Parathyroid adenoma (tissue), 2 donors: ENCODE measurements at regions not wholly inside any gene's neighbourhood (a gene's known extent, or its start where the extent isn't known, plus 50 kb on each side); places are given as distances from the start of the nearest gene placed in this dataset.

Experiments used
- H2AFZ ChIP-seq: fragments of 300-600 bp; sonication (generic); one replicate; pipeline ENCODE4 v1.7.0; 2017; ENCODE audit warnings: antibody characterized with exemption, mild to moderate bottlenecking
- H3K27ac ChIP-seq: fragments of 300-600 bp; sonication (generic); one replicate; pipeline ENCODE4 v1.7.0; 2017
- H3K27me3 ChIP-seq: fragments of 300-600 bp; sonication (generic); one replicate; pipeline ENCODE4 v1.7.0; 2017; ENCODE audit warnings: low read length; ENCODE audit not compliant: control insufficient read depth, insufficient read depth
- H3K36me3 ChIP-seq: fragments of 300-600 bp; sonication (generic); one replicate; pipeline ENCODE4 v1.7.0; 2017; ENCODE audit warnings: low read length; ENCODE audit not compliant: control insufficient read depth, insufficient read depth
- H3K4me1 ChIP-seq: fragments of 300-600 bp; sonication (generic); one replicate; pipeline ENCODE4 v1.7.0; 2017; ENCODE audit warnings: control low read depth
- H3K4me2 ChIP-seq: fragments of 300-600 bp; sonication (generic); one replicate; pipeline ENCODE4 v1.7.0; 2017; ENCODE audit warnings: low read length
- H3K4me3 ChIP-seq: fragments of 300-600 bp; sonication (generic); one replicate; pipeline ENCODE4 v1.7.0; 2017; ENCODE audit warnings: low read depth, low read length
- H3K79me2 ChIP-seq: fragments of 300-600 bp; sonication (generic); one replicate; pipeline ENCODE4 v1.7.0; 2017; ENCODE audit warnings: control low read depth
- H3K9ac ChIP-seq: fragments of 300-600 bp; sonication (generic); one replicate; pipeline ENCODE4 v1.7.0; 2017; ENCODE audit warnings: mild to moderate bottlenecking
- H3K9me3 ChIP-seq: fragments of 300-600 bp; sonication (generic); one replicate; pipeline ENCODE4 v1.7.0; 2017; ENCODE audit warnings: low read length; ENCODE audit not compliant: control insufficient read depth
- TF ChIP-seq, protein P1 (sequence below): fragments of 300-600 bp; sonication (generic); IDR thresholded peaks from one replicate; pipeline ENCODE4 v1.7.0; 2017; ENCODE audit warnings: antibody characterized with exemption, mild to moderate bottlenecking
- donor health status: primary hyperparathyroidism.

DNA sequence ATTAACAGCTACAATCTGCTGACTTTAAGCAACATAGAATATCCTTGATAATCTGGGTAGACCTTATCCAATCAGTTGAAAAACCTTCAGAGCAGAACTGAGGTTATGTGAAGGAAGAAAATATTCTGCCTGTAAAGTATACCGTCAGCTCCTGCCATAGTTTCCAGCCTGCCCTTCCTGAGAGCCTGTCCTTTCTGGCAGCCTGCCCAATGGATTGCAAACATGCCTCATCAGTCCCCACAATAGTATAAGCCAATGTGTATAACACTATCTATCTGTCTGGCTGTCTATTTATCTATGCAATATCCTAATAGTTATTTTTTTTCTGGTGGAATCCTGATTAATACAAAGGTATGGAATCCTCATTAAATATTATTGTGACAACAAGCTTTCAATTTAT is 489.2 kb upstream of the KCND2 start:
- H3K4me3 ChIP-seq: no peak overlapping the region
- H3K9ac ChIP-seq: no peak overlapping the region
- H3K4me1 ChIP-seq: no peaks in the 10 kb centered on the region
- TF ChIP-seq, protein P1, sequence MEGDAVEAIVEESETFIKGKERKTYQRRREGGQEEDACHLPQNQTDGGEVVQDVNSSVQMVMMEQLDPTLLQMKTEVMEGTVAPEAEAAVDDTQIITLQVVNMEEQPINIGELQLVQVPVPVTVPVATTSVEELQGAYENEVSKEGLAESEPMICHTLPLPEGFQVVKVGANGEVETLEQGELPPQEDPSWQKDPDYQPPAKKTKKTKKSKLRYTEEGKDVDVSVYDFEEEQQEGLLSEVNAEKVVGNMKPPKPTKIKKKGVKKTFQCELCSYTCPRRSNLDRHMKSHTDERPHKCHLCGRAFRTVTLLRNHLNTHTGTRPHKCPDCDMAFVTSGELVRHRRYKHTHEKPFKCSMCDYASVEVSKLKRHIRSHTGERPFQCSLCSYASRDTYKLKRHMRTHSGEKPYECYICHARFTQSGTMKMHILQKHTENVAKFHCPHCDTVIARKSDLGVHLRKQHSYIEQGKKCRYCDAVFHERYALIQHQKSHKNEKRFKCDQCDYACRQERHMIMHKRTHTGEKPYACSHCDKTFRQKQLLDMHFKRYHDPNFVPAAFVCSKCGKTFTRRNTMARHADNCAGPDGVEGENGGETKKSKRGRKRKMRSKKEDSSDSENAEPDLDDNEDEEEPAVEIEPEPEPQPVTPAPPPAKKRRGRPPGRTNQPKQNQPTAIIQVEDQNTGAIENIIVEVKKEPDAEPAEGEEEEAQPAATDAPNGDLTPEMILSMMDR: no peak
- H3K79me2 ChIP-seq: no peaks in the 10 kb centered on the region
- no peaks in the 10 kb centered on the region for H3K36me3 ChIP-seq
- H3K9me3 ChIP-seq: no peaks in the 10 kb centered on the region
- H2AFZ ChIP-seq: no peak overlapping the region
- no peak overlapping the region for H3K27ac ChIP-seq
- H3K4me2 ChIP-seq: no peak overlapping the region
- no peaks in the 10 kb centered on the region for H3K27me3 ChIP-seq

DNA sequence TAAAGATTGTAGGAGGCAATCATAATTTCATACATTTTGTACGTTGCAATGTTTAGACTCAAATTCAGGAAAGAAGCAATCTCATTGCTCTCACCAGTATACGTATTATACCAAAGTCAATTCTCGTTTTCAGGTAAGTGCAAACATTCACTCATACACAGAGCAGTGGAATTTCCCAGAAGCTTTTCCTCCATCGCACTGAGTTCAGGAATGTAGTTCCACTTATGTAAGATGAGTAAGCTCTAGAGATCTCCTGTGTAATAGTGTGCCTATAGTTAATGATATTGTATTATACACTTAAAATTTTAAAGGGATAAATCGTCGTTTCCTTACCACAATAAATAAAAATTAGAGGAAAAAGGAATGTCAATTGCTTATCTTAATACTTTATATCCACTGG is 470.8 kb upstream of the KCND2 start:
- Histone ChIP-seq H3K79me2 (no peaks in the 10 kb centered on the region), H3K9ac (no peak overlapping the region), H3K27me3 (no peaks in the 10 kb centered on the region), H2AFZ (no peak overlapping the region), H3K4me1 (no peaks in the 10 kb centered on the region), H3K27ac (no peak overlapping the region), H3K36me3 (no peaks in the 10 kb centered on the region), H3K4me3 (no peak overlapping the region), H3K4me2 (no peak overlapping the region), H3K9me3 (no peaks in the 10 kb centered on the region)
- TF ChIP-seq, protein P1: no peak

DNA sequence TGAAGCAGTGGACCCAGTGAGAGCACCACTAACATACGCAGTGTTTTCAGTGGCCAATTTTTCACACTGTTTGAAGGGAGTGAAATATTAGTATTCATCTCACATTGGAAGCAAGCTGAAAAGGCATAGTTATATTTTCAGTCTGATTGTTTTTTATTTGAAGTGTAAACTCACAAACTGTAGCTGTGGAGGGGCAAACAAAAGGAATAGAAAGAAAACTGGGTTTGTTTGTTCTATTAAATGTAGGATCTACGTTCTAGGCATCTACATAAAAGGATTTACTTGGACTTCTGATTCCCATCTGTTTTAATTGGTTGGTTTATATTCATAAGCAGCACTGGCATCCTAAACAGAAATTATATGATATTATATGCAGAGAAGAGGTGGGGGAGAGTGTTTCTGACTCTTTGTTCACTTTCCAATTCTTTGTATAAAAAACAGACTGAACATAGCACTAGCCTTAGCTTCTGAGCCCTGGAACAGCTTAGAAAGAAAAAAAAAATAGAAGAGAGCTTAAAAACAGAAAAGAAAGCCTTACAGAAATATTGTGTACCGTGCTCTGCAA is 447.8 kb upstream of the KCND2 start:
- H3K4me1 ChIP-seq: no peaks in the 10 kb centered on the region
- no peak overlapping the region for H3K4me3 ChIP-seq
- H3K27me3 ChIP-seq: no peaks in the 10 kb centered on the region
- H3K27ac ChIP-seq: no peak overlapping the region
- no peaks in the 10 kb centered on the region for H3K79me2 ChIP-seq
- H2AFZ ChIP-seq: no peak overlapping the region
- TF ChIP-seq, protein P1: no peak
- no peak overlapping the region for H3K9ac ChIP-seq
- H3K4me2 ChIP-seq: no peak overlapping the region
- H3K36me3 ChIP-seq: no peaks in the 10 kb centered on the region
- no peaks in the 10 kb centered on the region for H3K9me3 ChIP-seq

DNA sequence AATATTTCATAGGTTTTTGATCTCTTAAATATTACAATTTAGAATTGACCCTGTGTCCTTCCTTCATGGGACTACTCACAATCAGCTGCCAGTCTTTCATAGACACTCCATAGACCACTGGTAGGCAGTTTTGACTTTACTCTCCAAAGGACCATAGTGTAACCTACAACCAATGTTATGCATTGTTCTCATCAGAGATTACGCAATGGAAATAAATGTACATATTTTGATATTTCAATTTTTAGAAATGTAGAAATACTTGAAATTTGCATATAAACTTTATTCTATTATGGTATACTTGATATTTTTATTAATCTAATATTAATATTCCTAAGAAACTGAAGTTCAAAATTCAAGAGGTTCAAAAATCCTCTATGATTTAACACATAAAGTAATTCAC is 446.4 kb upstream of the KCND2 start:
- no peaks in the 10 kb centered on the region for H3K27me3 ChIP-seq
- no peak overlapping the region for H3K4me2 ChIP-seq
- no peaks in the 10 kb centered on the region for H3K4me1 ChIP-seq
- H2AFZ ChIP-seq: no peak overlapping the region
- no peaks in the 10 kb centered on the region for H3K9me3 ChIP-seq
- no peak overlapping the region for H3K9ac ChIP-seq
- no peaks in the 10 kb centered on the region for H3K79me2 ChIP-seq
- TF ChIP-seq, protein P1: no peak
- no peak overlapping the region for H3K27ac ChIP-seq
- no peak overlapping the region for H3K4me3 ChIP-seq
- H3K36me3 ChIP-seq: no peaks in the 10 kb centered on the region

DNA sequence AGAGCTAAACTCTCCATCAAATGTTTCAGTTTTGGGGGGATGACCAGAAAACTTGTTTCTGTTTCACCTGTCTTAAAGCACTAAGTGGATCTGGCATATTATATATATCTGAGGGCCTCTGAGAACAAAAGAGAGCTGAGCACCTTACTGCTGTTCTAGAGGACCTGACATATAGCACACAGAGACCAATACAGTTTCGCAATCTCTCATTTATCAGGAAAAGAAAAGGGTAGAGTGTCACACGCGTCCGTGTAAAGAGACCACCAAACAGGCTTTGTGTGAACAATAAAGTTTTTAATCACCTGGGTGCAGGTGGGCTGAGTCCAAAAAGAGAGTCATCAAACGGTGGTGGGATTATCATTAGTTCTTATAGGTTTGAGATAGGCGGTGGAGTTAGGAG is 434.5 kb upstream of the KCND2 start:
- H2AFZ ChIP-seq: no peak overlapping the region
- H3K27me3 ChIP-seq: no peaks in the 10 kb centered on the region
- no peaks in the 10 kb centered on the region for H3K4me1 ChIP-seq
- no peak overlapping the region for H3K4me3 ChIP-seq
- H3K9ac ChIP-seq: no peak overlapping the region
- H3K4me2 ChIP-seq: no peak overlapping the region
- no peaks in the 10 kb centered on the region for H3K79me2 ChIP-seq
- no peaks in the 10 kb centered on the region for H3K9me3 ChIP-seq
- TF ChIP-seq, protein P1: no peak
- no peaks in the 10 kb centered on the region for H3K36me3 ChIP-seq
- H3K27ac ChIP-seq: no peak overlapping the region
